Large intestine (tissue), 3 donors: ENCODE measurements at regions not wholly inside any gene's neighbourhood (a gene's known extent, or its start where the extent isn't known, plus 50 kb on each side); places are given as distances from the start of the nearest gene placed in this dataset.

Experiments used
- DNase-seq, 2 donors: peaks; one replicate each; pipeline versions ENCODE4 v3.0.0 to v3.0.0-alpha.2; 2013
- H3K27ac ChIP-seq: one replicate; pipeline ENCODE4 v1.5.1; 2013; ENCODE audit warnings: low read length
- H3K27me3 ChIP-seq: 2 replicates; pipeline ENCODE4 v1.6.1; 2013; ENCODE audit warnings: low read length; ENCODE audit not compliant: control insufficient read depth, insufficient read depth
- H3K36me3 ChIP-seq: 2 replicates; pipeline ENCODE4 v1.6.1; 2013; ENCODE audit warnings: low read length; ENCODE audit not compliant: control insufficient read depth, insufficient read depth
- H3K4me1 ChIP-seq: one replicate; pipeline ENCODE4 v1.6.1; 2013; ENCODE audit warnings: low read length; ENCODE audit not compliant: control insufficient read depth, insufficient read depth
- H3K4me3 ChIP-seq: one replicate; pipeline ENCODE4 v1.5.1; 2013; ENCODE audit warnings: low read length
- H3K9me3 ChIP-seq: one replicate; pipeline ENCODE4 v1.6.1; 2013; ENCODE audit warnings: mild to moderate bottlenecking, low read depth, low read length, moderate library complexity; ENCODE audit not compliant: control insufficient read depth
- WGBS: methylation state at CpG from one replicate; pipeline ENCODE4 v1.1.5; 2013; ENCODE audit warnings: low lambda C conversion rate; ENCODE audit not compliant: insufficient coverage; 5-methylcytosine and 5-hydroxymethylcytosine counted together

GRCh38 chr5:1949253-1949652 is 66.5 kb upstream of the IRX4 start:
- Histone ChIP-seq H3K36me3 (no peaks in the 10 kb centered on the region), H3K27me3 (peaks cover 21% of the 10 kb centered on the region), H3K27ac (no peak overlapping the region), H3K9me3 (no peaks in the 10 kb centered on the region), H3K4me1 (no peaks in the 10 kb centered on the region), H3K4me3 (no peak overlapping the region)
- DNase-seq = no peak
- no CpG with 5 or more reads among the region's 18 CpGs for WGBS

GRCh38 chr5:1948663-1949191 is 66.0 kb upstream of the IRX4 start:
- Histone ChIP-seq H3K27ac (no peak overlapping the region), H3K9me3 (no peaks in the 10 kb centered on the region), H3K4me3 (no peak overlapping the region), H3K27me3 (peaks cover 21% of the 10 kb centered on the region), H3K36me3 (no peaks in the 10 kb centered on the region), H3K4me1 (no peaks in the 10 kb centered on the region)
- DNase-seq = no peak
- WGBS = no CpG with 5 or more reads among the region's 26 CpGs

GRCh38 chr5:1948111-1948510 is 65.4 kb upstream of the IRX4 start:
- no peaks in the 10 kb centered on the region for H3K9me3 ChIP-seq
- H3K27ac ChIP-seq = no peak overlapping the region
- H3K27me3 ChIP-seq = peaks cover 21% of the 10 kb centered on the region
- WGBS = 100% methylated on average over 1 of the region's 10 CpGs
- H3K36me3 ChIP-seq = no peaks in the 10 kb centered on the region
- no peak for DNase-seq
- no peaks in the 10 kb centered on the region for H3K4me1 ChIP-seq
- no peak overlapping the region for H3K4me3 ChIP-seq

DNA sequence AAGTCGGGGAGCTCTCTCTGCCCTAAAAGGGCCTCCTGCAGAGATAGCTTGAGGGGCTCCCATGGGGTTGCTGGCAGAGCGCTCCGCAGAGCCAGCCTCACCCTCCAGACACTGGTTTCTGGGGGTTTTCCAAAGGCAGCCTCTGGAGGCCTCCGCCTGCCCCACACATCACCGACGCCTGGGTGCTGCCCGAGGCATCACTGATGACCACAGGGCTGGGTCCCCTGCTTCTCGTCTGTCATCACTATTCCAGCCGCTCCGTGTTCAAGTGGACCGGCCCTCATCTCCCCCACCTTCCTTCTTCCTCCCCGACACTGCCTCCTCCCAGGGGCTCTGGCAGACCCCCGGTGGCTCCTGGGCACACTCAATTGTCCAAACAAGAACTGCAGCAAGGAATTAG is 64.1 kb upstream of the IRX4 start:
- H3K36me3 ChIP-seq = no peaks in the 10 kb centered on the region

GRCh38 chr5:1946122-1946677 is 63.5 kb upstream of the IRX4 start:
- no peaks in the 10 kb centered on the region for H3K36me3 ChIP-seq
- no peak overlapping the region for H3K27ac ChIP-seq
- no peaks in the 10 kb centered on the region for H3K9me3 ChIP-seq
- no CpG with 5 or more reads among the region's 17 CpGs for WGBS
- no peaks in the 10 kb centered on the region for H3K4me1 ChIP-seq
- H3K4me3 ChIP-seq = no peak overlapping the region
- DNase-seq = no peak
- H3K27me3 ChIP-seq = peaks cover 7% of the 10 kb centered on the region

More for the DNA sequence above, 64.1 kb upstream of the IRX4 start:
- H3K27ac ChIP-seq = no peak overlapping the region
- no peaks in the 10 kb centered on the region for H3K4me1 ChIP-seq
- H3K4me3 ChIP-seq = no peak overlapping the region
- WGBS = no CpG with 5 or more reads among the region's 13 CpGs
- H3K27me3 ChIP-seq = peaks cover 8% of the 10 kb centered on the region
- DNase-seq = no peak
- no peaks in the 10 kb centered on the region for H3K9me3 ChIP-seq

DNA sequence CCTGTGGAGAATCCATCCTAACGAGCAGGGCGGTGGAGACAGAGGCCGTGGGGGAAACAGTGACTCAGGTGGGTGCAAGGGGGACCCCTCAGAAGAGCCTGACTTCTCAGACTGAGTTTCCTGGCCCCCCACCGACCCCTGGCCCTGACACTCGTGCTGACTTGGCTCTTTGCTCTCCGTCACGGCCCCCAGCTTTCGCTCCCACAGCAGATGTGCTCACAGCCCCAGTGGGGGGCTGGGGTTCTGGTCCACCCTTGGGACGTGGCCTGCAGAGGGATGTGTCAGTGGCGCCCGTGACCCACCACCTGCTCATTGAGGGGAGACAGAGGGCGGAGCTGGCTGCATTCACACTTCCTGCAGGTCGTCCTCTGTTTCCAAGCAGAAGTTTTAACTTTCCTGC is 62.9 kb upstream of the IRX4 start:
- Histone ChIP-seq H3K4me1 (no peaks in the 10 kb centered on the region), H3K36me3 (no peaks in the 10 kb centered on the region), H3K27me3 (peaks cover 7% of the 10 kb centered on the region), H3K27ac (no peak overlapping the region), H3K4me3 (no peak overlapping the region), H3K9me3 (no peaks in the 10 kb centered on the region)
- DNase-seq = no peak
- WGBS = 60% methylated on average over 1 of the region's 13 CpGs

DNA sequence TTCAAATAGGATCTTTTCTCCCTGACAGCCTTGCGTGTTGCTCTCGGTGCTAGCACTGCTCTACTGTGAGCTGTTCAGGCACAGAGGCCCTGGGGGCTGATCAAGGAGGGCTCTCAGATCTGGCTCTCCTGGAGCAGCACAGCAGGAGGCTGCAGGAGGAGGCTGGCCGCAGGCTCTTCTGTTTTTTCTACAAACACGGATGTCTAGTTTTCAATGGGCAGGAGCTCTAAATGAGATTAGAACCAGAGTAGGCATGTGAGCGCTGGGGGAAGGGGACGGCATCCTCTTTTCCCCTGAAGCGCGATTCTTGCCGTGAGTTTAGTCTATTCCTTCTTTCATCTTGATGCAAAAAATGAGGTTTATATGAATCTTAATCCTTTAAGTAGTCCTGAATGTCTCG is 61.7 kb upstream of the IRX4 start:
- no peak for DNase-seq
- H3K4me1 ChIP-seq = no peaks in the 10 kb centered on the region
- WGBS = 100% methylated on average over 1 of the region's 10 CpGs
- H3K9me3 ChIP-seq = no peaks in the 10 kb centered on the region
- no peak overlapping the region for H3K4me3 ChIP-seq
- H3K27ac ChIP-seq = no peak overlapping the region
- peaks cover 7% of the 10 kb centered on the region for H3K27me3 ChIP-seq
- H3K36me3 ChIP-seq = no peaks in the 10 kb centered on the region

- 87% methylated on average over 6 of the region's 11 CpGs for WGBS
- no peaks in the 10 kb centered on the region for H3K36me3 ChIP-seq
- no peak for DNase-seq
- no peaks in the 10 kb centered on the region for H3K4me1 ChIP-seq
- peaks cover 7% of the 10 kb centered on the region for H3K27me3 ChIP-seq
- H3K9me3 ChIP-seq = no peaks in the 10 kb centered on the region
- no peak overlapping the region for H3K27ac ChIP-seq
- no peak overlapping the region for H3K4me3 ChIP-seq
Measured at GRCh38 chr5:1943481-1943880, 60.8 kb upstream of the IRX4 start.

- Histone ChIP-seq H3K27me3 (peaks cover 7% of the 10 kb centered on the region), H3K4me3 (no peak overlapping the region), H3K4me1 (no peaks in the 10 kb centered on the region), H3K36me3 (no peaks in the 10 kb centered on the region), H3K9me3 (no peaks in the 10 kb centered on the region), H3K27ac (no peak overlapping the region)
- no CpG with 5 or more reads among the region's 5 CpGs for WGBS
- no peak for DNase-seq
Measured at GRCh38 chr5:1942630-1943029, 59.9 kb upstream of the IRX4 start.

DNA sequence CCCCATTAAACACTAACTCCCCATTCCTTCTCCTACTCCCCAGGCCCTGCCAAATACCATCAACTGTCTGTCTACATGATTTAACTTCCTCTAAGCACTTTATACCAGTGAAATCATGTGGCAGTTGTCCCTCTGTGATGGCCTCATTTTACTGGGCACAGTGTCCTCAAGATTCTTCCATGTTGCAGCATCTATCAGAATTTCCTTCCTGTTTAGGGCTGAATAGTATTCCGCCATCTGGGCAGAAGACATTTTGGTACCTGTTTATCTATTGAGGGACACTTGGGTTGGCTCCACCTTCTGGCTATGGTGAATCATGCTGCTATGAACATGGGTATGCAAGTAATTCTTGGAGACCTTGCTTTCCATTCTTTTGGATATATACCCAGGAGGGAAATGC is 59.4 kb upstream of the IRX4 start:
- WGBS = no CpG with 5 or more reads among the region's 1 CpG
- Histone ChIP-seq H3K9me3 (no peaks in the 10 kb centered on the region), H3K27me3 (peaks cover 7% of the 10 kb centered on the region), H3K4me1 (no peaks in the 10 kb centered on the region), H3K4me3 (no peak overlapping the region), H3K36me3 (no peaks in the 10 kb centered on the region), H3K27ac (no peak overlapping the region)
- no peak for DNase-seq

GRCh38 chr5:1939256-1939655 is 56.5 kb upstream of the IRX4 start:
- WGBS = no CpG with 5 or more reads among the region's 6 CpGs

More at GRCh38 chr5:1939256-1939655, 56.5 kb upstream of the IRX4 start:
- H3K4me3 ChIP-seq = no peak overlapping the region
- peaks cover under 1% of the 10 kb centered on the region for H3K27me3 ChIP-seq
- H3K36me3 ChIP-seq = no peaks in the 10 kb centered on the region
- H3K9me3 ChIP-seq = no peaks in the 10 kb centered on the region
- no peaks in the 10 kb centered on the region for H3K4me1 ChIP-seq
- H3K27ac ChIP-seq = no peak overlapping the region
- no peak for DNase-seq
